Renal cortex interstitium (tissue), 11 donors: ENCODE measurements at regions not wholly inside any gene's neighbourhood (a gene's known extent, or its start where the extent isn't known, plus 50 kb on each side); places are given as distances from the start of the nearest gene placed in this dataset.

Experiments used
- DNase-seq, 11 donors: peaks; one replicate each; pipeline ENCODE4 v3.0.0-alpha.2; 2013; ENCODE audit warnings: low read depth in 9 of 11, low spot score in 4 of 11; ENCODE audit errors: extremely low read depth in 1 of 11

DNA sequence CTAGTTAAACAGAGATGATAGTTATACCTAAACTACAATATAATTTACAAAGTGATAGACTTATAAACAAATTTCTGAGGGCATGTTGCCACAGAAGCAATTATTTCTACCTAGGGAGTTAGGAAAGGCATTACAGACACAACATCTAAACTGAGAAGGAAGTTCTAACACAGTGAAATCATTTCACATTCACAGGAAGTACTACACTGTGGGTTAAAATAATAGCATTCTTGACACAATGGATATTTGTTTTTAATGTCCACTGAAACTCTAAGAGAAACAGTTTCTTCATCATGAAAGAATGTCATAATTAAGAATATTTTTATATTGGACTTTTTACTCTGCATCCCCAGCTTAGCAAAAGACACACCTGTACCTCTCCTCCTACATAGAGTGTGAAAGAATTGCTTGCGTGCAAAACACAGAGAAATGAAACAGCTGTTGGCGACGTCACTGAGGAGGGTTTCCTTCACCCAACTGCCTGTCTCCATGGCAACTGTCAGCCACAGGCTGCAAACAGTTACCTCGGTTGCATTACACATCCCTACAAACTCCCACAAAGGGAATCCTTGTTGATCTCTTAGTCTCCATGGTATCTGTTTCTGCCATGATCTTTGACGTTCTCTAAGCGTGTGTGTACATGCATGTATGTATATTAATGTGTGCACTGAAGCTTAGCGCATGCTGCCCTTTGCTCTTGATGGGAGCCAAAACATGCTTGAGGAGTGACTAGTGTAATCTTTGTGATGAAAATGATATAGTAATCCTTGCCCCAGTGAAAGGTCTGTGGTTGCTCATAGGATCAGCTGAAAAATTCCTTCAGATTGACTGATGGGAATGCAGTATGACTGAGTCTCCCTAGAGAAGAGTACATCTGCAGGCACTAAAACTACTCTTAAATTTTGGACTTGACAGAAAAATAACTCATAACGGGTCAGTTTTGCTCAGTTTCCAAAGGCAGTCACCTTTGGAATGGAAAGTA lies 168.5 kb downstream of the ACTL7B start:
- DNase-seq = peak in 5 of 11 donors; percentile 7 to 20 (median 13)

DNA sequence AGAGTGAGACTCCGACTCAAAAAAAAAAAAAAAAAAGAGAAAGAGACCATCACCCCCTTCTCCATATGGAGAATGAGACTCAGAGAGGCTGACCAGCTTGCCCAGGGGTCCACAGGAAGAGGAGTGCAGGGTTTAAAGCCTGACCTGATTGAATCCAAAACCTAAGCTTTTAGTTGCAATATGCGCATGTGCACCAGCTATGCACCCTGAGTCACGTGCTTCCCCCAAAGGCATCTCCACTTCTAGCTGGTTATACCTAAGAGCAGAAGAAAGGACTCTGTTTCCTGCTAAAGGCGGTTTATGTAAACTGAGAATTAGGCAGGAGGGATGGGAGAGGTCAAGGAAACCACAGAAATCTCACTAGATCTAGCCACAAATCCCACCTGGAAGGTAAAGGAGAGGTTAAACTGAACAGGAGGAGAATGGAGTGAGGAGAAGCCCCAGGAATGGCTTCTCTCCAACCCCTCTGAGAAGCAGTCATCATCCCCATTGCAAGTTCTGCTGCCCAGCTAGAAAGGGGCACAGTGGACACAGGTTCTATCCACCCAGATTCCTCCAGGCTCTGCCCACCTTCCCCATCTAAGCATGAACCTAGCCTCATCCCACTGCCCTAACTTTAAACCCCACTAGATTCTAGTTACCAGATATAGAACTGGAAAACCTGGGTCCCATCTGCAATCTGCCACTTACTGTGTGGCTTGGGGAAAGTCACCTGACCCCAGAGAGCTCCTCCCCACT lies 171.3 kb downstream of the ACTL7B start:
- no peak for DNase-seq

DNA sequence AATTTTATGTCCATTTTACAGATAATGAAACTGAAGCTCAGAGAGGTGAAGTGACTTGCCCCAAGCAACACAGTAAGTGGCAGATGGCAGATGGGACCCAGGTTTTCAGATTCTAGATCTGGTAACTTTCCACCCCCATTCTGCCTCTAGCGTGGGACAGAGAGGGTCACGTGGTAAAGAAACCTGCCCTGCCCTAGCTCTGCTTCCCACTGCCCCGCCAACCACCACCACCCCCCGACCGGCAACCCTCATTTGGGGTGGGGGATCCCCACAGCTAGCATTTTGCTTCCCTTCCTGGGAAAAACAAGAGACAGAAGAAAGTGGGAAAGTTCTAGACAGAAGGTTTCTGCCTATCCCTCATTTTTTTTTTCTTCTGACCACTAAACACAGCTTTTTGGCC lies 172.5 kb downstream of the ACTL7B start:
- no peak for DNase-seq

DNA sequence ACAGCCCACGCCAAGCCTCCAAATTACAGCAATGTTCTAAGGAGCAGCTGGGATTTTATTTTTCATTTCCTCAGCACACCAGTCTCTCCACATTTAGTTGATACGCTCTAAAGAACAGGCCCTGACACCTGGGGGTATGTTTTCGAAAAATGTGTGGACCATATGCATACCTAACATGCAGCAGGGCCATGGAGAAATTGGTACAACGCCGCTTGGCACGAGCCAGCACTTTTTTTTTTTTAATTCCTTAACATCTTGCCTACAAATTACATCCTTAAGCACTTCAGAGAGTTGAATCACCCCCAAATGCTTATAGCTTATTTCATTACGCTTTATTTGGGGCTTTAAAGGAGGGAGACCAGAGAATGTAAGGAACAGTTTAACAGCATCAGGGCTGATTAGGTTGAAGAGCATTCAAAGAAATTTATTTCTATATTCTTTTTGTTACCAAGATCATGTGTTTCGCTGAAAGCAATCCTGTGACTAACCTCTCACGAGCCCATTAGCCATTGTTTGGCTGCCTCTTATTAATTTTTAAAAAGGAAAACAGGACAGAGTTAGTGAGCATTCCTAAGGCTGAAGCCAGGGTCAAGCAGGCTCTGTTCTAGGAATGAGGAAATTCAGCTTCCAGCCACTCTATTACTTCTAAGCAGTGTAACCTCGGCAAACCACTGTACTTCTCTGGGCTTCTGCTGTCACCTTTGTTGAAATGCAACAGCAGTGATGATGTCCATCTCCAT lies 173.8 kb downstream of the ACTL7B start:
- peak in 1 of 11 donors; percentile 18 for DNase-seq

DNA sequence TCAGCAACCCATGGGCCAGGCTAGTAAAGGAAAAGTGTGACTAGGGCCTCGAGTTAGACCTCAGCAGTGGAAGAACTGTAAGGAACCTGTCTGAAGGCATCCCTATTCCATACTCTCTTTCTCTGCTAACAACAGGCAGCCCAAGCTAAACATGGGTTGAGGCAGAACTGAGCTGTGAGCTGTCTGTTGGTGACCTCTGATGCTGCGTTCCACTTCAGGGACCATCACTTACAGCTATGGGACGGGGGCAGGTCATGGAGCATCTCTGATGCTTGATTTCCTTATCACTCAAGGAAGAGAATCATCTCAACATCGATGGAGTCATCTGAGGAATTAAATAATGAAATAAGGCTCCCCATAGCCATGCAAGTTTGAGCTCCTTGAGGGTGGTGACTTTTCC lies 174.8 kb downstream of the ACTL7B start:
- no peak for DNase-seq

DNA sequence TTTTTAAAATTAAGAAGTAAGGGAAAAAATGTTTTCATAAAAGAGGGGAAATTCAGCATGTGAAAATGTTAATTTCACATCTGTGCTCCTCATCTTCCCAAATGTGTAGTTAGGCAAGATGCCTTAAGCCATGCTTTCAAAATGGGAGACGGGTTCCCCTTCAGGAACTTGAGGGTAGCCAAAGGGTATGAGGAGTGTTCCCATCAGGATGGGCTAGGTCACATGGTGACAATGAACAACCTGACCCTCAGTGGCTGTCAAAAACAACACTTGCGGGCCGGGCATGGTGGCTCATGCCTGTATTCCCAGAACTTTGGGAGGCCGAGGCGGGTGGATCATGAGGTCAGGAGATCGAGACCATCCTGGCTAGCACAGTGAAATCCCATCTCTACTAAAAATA lies 178.0 kb downstream of the ACTL7B start:
- no peak for DNase-seq

DNA sequence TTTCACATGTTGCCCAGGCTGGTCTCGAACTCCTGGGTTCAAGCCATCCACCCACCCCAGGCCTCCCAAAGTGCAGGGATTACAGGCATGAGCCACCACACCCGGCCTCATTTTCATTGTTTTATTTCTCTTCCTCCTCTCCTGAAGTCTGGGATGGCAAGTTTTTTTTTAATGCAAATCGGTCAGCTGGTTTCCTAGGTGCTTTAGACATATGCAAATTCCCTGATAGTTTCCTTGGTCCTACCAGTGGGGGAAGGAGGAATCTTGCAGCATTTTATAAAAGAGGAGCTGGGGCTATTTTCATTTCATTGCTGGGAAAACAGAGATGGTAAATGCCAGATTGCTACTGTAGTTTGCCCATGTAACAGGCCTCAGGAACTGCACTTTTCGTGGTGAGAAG lies 179.4 kb downstream of the ACTL7B start:
- no peak for DNase-seq

DNA sequence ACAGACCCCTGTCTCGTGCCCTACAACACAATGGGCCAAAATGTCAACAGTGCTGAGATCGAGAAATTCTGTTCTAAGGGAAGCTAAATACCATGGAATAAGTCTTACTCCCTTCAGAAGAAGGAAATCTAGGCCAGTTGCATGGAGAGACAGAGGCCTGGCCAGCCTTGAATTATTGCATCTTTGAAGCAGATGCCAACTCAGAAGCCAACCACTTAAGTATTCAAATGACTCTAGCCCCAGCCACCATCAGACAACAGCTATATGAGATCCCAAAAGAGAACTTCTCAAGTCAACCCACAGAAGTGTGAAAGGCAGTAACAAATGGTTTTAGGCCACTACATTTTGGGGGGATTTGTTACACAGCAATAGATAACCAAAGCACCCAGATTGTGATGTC lies 180.1 kb downstream of the ACTL7B start:
- DNase-seq = no peak

DNA sequence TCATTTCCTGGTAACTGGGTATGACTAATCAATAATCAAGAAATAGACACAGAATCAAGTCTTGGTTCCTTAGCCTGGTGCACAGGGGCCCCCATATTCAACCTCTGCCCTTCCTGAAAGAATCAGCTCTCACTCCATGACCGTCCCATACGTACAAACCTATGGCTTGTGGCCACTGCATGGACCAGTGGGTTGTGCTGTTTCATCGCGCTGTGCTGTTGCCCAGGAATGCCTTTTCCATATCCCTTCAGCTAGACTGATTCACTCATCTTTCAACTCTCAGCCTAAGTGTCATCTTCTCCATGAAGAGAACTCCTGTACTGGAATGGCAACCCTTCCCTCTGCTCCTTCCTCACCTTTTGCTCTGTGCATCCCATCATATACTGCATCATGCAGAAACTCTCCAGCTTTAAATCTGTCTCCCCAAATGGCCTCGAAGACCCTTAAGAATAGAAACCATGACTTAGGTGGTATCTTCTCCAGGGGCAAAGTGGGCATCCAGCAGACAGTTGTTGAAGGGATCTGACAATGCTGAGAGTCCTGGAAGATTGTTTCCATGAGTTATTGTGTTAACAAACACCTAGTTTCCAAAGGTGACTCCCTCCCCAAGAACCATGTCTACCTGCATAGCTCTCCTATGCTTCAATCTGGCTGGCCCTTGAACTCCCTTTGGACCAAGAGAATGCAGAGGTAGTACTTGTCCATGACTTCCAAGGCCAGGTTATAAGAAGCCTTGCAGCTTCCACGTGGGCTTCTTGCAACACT lies 180.8 kb downstream of the ACTL7B start:
- no peak for DNase-seq

DNA sequence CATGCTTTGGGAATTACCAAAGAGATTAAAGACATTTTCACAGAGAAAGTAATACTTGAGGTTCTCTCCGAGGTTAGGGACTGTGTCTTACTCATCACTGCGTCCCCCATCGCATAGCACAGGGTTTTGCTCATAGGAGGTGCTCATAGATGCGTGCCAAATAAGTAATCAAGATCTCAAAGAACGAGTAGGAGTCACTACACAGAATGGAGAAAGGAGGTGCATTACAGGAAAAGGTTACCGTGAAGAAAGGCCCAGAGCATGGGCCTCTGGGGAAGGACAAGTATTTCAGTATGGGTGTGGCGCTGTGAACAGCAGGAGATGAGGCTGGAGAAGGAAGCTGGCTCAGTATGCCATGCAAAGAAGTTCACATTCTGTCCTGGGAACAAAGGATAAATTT lies 182.4 kb downstream of the ACTL7B start:
- DNase-seq = no peak

DNA sequence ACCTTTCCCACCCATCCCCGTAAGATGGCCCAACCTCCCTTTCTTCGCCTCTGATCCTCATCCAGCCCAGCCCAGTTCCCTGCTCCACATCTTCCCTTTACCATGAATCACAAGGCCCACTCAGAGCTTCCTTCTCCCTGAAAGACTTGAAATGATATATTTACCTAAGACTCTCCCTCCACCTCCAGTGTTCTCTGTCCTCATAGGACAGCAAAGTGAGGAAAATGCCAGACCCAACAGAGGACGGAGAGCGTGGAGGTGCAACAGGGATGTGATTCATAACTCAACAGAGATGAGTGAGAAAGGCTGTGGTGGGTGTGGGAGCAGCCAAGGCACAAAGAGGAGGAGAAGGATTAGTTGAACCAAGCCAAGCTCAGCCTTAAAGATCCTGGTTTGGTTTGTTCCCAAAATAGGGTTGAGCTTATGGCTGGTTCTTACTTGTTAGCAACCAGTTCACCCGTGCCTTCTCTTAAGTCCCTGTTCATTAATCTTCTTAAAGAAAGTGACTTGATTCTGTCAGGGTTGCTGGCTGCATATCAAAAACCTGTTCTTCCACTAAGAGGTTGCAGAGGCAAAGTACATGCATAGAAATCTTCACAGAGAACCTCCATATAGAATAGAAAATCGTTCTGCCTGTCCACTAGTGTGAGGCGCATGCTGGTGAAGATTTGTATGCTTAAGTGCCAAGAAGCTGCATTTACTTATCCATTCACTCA lies 183.2 kb downstream of the ACTL7B start:
- no peak for DNase-seq

DNA sequence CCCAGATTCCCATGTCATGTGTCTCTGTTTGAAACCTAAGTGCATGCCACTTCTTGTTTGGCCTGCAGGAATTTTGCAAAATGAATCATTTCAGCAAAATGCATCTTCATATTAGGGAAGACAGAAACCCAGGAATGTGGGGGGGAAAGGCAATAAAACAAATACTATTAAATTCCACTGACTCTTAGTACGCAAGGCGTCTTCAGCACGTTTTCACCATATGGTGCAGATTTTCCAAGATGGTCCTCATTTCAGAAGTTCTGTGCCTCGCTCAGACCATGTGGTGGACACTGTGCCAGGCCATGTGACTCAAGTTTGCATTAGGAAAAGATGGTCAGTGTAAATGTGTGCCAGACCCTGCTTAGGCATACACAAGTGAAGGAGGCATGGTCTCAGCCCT lies 184.0 kb downstream of the ACTL7B start:
- DNase-seq = no peak

DNA sequence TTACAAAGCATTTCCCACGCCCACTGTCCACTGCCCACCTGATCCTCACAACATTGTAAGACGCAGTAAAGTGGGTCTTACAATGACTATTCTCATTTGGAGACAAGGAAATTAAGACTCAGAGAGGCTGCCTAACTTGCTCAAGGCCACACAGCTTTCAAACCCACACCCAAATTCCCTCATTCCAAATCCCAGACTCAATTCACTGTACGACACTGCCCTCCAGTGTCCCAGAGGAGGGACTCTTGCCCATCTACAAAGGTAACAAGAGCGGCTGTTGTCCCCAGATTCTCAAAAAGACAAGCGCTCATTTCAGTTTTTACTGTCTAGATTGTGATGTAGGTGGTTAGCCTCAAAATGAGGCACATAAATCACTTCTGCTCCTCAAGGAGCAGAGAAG lies 184.6 kb downstream of the ACTL7B start:
- DNase-seq = no peak

DNA sequence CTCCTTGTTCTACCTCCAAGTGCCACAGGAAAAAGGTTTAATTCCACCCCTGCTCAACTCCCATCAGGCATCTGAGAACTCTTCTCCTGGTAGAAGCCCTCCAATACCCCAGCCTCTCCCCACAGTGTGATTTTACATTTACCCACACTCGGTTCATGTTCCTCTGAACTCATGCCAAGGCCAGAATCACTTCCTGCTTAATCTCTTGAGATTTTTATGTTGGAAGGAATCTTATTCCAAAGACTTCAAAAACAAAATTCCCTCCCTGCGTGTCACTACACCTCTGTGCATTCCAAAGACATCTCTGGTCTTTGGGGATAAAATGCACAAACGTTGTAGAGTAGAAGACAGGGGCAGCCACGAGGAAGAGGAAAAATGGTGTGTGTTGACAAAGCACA lies 186.8 kb downstream of the ACTL7B start:
- DNase-seq = no peak

DNA sequence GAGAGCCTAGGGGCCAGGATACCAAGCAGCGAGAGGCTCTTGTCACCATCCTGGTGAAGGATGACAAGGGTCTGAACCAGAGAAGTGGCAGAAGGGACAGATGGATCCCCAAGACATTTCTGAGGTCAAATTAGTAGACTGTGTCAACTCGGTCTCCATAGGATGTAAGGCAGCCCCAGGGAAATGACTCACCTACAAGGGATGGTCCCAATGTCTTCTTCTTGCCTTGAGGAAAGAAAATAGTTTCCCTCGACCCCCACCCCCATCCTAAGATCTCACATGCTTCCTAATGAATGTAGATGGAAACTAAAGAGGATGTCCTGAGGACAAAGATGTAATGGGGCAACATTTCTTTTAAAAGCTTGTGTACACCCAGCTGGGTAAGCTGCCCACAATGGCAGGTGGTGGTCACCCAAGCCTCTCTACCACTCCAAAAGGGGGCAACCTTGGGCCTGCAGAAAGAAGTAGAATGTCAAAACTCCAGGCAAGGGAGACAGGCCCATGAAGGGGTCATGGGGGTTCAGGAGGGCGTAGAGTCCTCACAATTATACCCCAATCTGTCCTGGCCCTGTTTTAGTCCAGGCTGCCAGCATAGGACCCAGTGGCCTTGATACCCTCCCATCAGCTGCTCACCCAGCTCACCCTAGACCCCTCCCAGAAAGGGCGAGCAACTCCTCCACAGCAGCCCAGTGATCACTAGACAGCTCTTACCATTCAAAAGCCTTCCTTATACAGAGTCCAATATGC lies 187.4 kb downstream of the ACTL7B start:
- no peak for DNase-seq

DNA sequence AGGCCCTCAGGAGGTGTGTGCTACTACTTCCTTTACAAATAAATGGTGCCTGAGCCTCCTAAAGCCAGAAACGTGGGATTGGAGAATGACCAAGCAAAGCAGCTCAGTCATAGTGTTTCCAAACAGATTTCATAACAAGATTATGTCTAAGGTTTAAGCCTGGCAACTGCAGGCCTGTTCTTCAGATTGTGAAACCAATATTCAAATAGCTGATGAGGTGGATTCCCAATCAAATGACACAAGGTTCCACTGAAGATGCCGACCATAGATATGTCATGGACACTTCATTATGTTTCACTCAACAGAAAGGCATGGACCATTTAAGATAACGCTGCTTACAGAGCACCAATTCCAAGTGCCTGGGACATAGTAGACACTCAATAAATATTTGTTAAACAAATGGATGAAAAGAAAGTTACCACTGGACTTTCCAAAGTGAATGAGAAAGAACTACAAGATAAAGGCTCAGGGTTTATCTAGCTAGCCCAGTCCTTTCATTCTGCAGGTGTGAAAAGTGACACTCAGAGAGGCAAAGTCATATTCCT lies 189.5 kb downstream of the ACTL7B start:
- DNase-seq = no peak

DNA sequence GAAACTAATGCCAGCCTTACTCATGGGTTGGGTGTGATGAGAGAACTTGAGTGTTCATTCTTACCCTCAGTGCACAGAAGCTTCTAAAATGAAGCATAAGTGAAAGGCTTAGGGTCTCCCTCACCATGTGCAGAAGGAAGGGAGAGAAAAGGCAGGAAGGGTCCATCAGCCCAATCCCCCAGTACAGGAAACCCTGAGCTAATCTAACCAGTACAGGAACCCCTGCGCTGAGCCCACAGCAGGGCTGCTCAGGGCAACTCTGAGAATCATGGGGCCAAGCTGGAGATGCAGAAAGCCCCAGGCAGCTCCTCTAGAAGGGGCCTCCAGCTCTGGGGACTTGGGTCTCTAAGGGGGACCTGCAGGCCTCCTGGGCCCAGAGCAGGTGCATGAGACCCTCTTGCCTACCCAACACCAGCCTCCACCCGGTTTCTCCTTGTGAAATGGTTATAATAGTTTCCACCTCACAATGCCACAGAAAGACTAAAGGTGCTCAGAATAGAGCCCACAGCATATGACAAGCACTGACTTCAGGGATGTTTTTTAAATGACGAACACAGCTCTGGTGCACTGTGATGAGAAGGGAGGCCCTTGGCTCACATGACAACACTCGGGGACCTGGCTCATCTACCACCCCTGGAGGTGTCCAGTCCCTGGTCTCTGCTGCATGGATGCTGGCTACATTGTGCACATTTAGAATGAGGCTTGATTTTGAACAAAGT lies 190.1 kb downstream of the ACTL7B start:
- DNase-seq = no peak
